DMS53 (cell line): ENCODE measurements at regions not wholly inside any gene's neighbourhood (a gene's known extent, or its start where the extent isn't known, plus 50 kb on each side); places are given as distances from the start of the nearest gene placed in this dataset.
"Not testable (repeated sequence)": the region's sequence is repeated elsewhere in the genome, so short reads cannot be mapped to it uniquely, and the experiment has no call there.

Experiments
- DNase-seq: peaks from one replicate; lab custom pipeline; 2025; lab: John Stamatoyannopoulos, UW

- peak; percentile 92 for DNase-seq
Measured at GRCh38 chr17:77086433-77087010, 54.2 kb upstream of the SEC14L1 start.

DNA sequence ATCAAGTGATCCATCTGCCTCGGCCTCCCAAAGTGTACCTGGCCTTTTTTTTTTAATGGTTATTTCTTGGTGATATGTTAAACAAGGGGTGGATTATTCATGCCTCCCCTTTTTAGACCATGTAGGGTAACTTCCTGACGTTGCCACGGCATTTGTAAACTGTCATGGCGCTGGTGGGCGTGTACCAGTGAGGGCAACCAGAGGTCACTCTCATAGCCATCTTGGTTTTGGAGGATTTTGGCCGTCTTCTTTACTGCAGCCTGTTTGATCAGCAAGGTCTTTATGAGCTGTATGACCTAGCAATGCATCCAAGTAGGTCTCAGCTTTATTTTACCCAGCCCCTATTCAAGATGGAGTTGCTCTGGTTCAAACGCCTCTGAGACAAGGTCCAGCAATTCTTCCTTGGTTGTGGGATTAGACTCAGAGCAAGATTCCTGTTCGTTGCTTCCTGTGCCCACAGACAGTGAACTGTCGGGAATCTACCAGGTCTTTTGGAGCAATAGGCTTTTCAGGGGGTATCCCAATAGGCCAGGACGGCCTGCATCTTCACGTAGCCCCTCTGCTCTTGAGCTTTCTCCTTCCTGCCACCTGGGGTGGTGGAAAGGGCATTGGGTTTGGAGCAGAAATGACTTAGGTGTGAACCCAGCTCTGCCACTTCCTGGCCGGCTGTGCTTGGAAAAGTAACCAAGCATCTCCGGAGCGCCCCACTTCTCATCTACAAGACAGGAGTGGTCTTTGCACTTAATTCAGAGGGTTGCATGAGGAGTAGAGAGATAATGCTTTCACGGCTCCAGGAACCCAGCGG, 52.9 kb upstream of the SEC14L1 start:
- no peak for DNase-seq

DNA sequence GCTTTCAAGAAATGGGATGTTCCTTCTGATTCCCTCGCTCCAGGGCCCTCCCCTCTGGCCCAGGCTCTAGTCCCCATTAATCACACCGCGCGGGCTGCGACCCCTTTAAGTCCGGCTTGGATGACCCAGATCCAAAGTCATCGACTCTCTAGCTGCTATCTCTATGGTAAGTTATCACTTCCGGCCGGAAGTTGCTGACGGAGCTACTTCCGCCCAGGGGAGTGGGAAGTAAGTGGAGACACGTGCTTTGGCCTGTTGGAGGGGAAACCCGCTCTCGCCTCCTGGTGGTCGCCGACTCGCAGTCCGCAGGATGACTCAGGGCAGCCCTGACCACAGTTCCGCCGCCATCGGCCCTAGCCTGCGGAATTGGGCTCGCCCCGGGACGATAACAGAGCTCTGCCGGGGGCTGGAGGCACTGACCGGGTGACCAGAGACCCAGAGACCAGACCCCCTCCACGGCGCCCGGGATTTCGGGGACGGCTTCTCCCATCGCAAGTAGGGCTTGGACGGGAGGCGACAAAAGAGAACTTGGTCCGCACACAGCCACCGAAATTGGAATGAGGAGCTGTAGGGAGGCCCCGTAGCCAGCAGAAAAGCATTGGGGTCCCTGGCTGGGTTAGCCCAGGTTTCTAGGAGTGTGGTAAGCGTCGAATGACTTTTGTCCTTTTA, 52.2 kb upstream of the SEC14L1 start:
- DNase-seq = peak; percentile 95

GRCh38 chr17:77089124-77089490, 51.7 kb upstream of the SEC14L1 start:
- peak; percentile 48 for DNase-seq

GRCh38 chr17:77089949-77090348, 50.8 kb upstream of the SEC14L1 start:
- not testable (repeated sequence) for DNase-seq

DNA sequence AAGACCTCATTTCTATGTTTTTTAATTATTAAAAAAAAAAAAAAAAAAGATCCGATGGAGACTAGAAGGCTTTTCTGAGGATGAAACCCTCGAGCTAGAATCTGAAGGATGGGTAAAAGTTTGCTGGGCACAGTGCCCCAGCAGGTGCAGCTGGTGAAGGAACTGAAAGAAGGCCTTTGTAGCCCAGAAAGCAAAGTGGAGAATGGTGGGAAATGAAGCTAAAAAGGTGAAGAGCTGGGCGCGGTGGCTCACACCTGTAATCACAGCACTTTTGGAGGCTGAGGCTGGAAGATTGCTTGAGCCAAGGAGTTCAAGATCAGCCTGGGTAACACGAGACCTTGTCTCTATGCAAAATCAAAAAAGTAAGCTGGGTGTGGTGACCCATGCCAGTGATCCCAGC, 50.3 kb upstream of the SEC14L1 start:
- no peak for DNase-seq
